SKM-1 treated with dmso at 0.1 percent for 144 hours (cell line): ENCODE measurements at regions not wholly inside any gene's neighbourhood (a gene's known extent, or its start where the extent isn't known, plus 50 kb on each side); places are given as distances from the start of the nearest gene placed in this dataset.
"Not testable (repeated sequence)": the region's sequence is repeated elsewhere in the genome, so short reads cannot be mapped to it uniquely, and the experiment has no call there.

Source experiments
- DNase-seq: peaks from one replicate; lab custom pipeline; 2025; ENCODE audit not compliant: unreplicated experiment; lab: John Stamatoyannopoulos, UW

DNA sequence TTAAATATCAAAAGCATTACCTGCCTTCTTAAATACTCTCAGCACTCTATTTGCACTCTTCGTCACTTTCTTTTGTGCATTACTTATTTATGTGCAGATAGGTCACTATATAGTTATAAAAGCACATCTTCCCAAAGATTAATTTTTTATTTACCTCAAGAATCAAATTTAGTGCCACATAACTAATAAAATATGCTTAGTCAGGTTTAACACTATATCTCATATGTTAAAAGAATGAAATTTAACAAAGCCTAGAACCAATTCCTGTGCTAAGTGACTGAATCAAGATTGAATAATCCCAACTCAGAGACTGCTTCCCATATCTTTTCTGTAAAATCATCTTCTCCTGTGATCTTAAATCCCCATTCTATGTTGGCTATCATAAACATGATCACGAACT, 957.5 kb upstream of the NXPH2 start:
- no peak for DNase-seq

GRCh38 chr2:139730197-139730596, 950.0 kb upstream of the NXPH2 start:
- no peak for DNase-seq

GRCh38 chr2:139721411-139721995, 941.3 kb upstream of the NXPH2 start:
- DNase-seq: no peak

DNA sequence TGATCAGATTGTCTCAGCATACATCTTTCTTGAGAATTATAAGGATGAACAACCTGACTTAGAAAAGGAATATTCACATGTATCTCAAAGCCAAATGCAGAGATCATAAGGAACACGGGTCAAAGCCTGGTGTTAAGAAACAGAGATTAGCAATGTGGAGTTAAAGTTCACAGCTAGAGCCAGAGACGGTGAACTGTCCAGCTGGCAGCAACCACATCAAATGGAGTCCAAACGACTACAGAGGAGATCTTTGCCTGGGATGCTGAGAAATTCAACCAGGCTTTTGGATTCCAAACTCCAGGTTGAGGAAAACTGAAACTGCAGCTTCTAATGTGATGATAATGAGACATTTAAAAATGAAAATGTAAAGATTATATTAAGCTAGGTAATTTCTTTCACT, 939.9 kb upstream of the NXPH2 start:
- DNase-seq: no peak

- no peak for DNase-seq
Measured at GRCh38 chr2:139704606-139705005, 924.4 kb upstream of the NXPH2 start.

DNA sequence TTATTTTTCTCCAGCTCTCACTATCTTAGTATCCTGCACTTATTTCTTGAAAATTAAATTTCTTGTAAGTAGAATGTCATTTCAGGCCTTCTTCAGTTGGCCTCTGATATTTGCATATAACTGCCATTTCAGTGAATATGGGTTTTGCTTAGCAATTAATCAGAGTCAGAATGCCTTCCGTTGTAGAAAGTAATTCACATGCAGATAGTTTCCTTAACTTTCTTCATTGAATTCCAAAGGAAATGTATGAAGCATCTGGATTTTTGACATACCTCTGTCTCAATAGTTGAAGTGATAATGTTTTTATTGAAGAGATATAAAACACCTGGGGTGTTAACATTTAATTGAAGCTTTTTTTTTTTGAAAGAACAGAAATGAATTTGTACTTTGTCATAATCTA, 914.1 kb upstream of the NXPH2 start:
- no peak for DNase-seq

GRCh38 chr2:139686205-139686604, 906.0 kb upstream of the NXPH2 start:
- DNase-seq: no peak

GRCh38 chr2:139685090-139685983, 905.1 kb upstream of the NXPH2 start:
- no peak for DNase-seq

GRCh38 chr2:139684286-139684860, 904.2 kb upstream of the NXPH2 start:
- DNase-seq: no peak

- no peak for DNase-seq
Measured at GRCh38 chr2:139674577-139674976, 894.4 kb upstream of the NXPH2 start.

DNA sequence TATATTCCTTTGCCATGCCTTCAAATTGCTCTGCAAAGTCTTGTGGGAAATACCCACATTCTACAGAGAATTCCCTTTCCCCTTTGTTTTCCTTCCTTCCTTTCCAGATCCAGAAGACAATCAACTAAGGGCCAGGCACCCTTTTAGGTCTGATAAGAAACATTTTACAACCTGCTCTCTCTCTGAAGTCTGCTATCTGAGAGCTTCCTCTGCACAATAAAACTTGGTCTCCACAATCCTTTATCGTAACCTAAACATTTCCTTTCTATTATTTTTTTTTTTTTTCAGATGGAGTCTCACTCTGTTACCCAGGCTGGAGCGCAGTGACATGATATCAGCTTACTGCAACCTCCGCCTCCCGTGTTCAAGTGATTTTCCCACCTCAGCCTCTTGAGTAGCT, 893.3 kb upstream of the NXPH2 start:
- DNase-seq: not testable (repeated sequence)

GRCh38 chr2:139669675-139670074, 889.5 kb upstream of the NXPH2 start:
- no peak for DNase-seq

GRCh38 chr2:139652385-139652784, 872.2 kb upstream of the NXPH2 start:
- DNase-seq: no peak

GRCh38 chr2:139645617-139646016, 865.4 kb upstream of the NXPH2 start:
- no peak for DNase-seq

- DNase-seq: no peak
Measured at GRCh38 chr2:139643139-139643538, 862.9 kb upstream of the NXPH2 start.

GRCh38 chr2:139631966-139632365, 851.8 kb upstream of the NXPH2 start:
- no peak for DNase-seq

GRCh38 chr2:139628931-139629330, 848.7 kb upstream of the NXPH2 start:
- DNase-seq: no peak

DNA sequence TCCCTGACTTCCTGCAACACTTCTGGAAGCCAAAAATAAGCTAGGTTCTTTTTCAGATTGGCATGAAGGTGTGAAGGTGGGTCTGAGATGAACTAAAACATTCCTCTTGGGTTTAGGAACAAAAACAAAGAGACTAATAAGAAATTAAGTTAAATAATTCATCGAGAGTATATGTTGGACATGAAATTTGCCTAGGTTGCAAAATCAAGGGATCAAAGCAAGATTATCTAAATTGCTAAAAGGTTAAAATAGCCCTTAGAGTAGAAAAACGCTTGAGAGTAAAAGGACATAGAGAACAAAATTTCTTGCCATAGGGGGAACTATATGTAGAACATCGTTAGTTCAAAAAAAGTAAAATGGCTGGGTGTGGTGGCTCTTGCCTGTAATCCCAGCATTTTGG, 845.9 kb upstream of the NXPH2 start:
- no peak for DNase-seq

- no peak for DNase-seq
Measured at GRCh38 chr2:139622691-139623090, 842.5 kb upstream of the NXPH2 start.

DNA sequence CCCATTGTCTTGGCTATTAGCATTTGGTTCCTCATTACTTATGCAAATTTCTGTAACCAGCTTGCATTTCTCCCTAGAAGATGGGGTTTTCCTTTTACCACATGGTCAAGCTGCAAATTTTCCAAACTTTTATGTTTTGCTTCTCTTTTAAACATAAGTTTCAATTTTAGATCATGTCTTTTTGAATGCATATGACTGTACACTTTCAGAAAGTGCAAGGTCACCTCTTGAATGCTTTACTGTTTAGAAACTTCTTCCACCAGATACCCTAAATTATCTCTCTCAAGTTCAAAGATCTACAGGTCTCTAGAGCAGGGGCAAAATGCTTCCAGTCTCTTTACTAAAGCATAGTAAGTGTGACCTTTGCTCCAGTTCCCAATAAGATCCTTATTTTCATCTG, 837.6 kb upstream of the NXPH2 start:
- DNase-seq: no peak

DNA sequence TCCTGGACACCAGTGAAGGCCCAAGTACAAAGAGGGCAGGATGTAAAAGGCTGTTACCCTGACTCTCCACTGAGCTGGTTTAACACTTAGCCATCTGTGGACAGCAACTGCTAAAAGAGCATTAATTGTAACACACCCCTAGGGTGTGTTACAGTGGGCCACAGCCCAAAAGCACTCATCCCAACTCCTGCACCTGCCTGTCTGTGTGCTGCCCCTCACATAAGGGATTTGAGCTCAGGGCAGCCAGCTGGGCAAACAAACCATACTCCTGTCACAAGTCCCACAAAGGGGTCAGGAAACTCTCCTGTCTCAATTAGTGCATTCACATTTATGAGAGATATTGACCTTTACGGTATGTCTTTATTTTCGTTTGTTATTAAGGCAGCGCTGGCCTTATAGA, 833.1 kb upstream of the NXPH2 start:
- no peak for DNase-seq

DNA sequence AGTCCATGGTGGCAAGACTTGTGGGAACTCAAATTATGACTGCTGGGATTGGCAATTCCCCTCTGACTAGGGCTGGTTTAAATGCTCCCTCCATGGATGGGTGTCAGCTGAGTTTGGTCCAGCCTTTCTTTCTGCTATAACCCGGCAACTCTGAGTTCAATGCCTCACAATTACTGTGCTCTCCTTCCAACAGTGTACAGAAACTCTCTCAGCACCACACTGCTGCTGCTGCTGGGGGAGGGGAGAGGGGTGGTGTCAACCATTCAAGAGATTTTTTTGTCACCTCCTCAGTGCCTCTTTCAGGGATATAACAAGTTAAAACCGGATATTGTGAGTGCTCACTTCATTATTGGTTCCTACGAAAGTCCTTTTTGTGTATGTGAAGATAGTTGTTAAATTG, 830.3 kb upstream of the NXPH2 start:
- no peak for DNase-seq
